NCI-H2029 treated with DMSO at 0.1 percent for 48 hours (cell line): ENCODE measurements at regions not wholly inside any gene's neighbourhood (a gene's known extent, or its start where the extent isn't known, plus 50 kb on each side); places are given as distances from the start of the nearest gene placed in this dataset.
"Not testable (repeated sequence)": the region's sequence is repeated elsewhere in the genome, so short reads cannot be mapped to it uniquely, and the experiment has no call there.

Experiments used
- DNase-seq: peaks from one replicate; lab custom pipeline; 2025; lab: John Stamatoyannopoulos, UW

GRCh38 chr15:47887241-47887800 is 170.0 kb downstream of the SEMA6D start:
- DNase-seq: peak; percentile 64

- DNase-seq: no peak
These were observed 171.2 kb downstream of the SEMA6D start for GRCh38 chr15:47888385-47889100.

- no peak for DNase-seq
These were observed 173.3 kb downstream of the SEMA6D start for GRCh38 chr15:47890397-47891150.

GRCh38 chr15:47897525-47897924 is 180.2 kb downstream of the SEMA6D start:
- DNase-seq: no peak

GRCh38 chr15:47900751-47901150 is 183.4 kb downstream of the SEMA6D start:
- DNase-seq: no peak

- DNase-seq: no peak
These were observed 186.1 kb downstream of the SEMA6D start for GRCh38 chr15:47903368-47903767.

- DNase-seq: no peak
These were observed 191.2 kb downstream of the SEMA6D start for GRCh38 chr15:47908486-47908885.

GRCh38 chr15:47908950-47909670 is 191.8 kb downstream of the SEMA6D start:
- no peak for DNase-seq

GRCh38 chr15:47912910-47913309 is 195.6 kb downstream of the SEMA6D start:
- not testable (repeated sequence) for DNase-seq

- no peak for DNase-seq
These were observed 200.6 kb downstream of the SEMA6D start for GRCh38 chr15:47917881-47918280.

- DNase-seq: no peak
These were observed 201.6 kb downstream of the SEMA6D start for GRCh38 chr15:47918877-47919276.

GRCh38 chr15:47924381-47924780 is 196.4 kb upstream of the SLC24A5 start:
- no peak for DNase-seq

GRCh38 chr15:47929138-47929803 is 191.5 kb upstream of the SLC24A5 start:
- peak; percentile 5 for DNase-seq

GRCh38 chr15:47932261-47932660 is 188.5 kb upstream of the SLC24A5 start:
- DNase-seq: no peak

GRCh38 chr15:47932951-47933641 is 187.7 kb upstream of the SLC24A5 start:
- DNase-seq: no peak

- DNase-seq: no peak
These were observed 186.9 kb upstream of the SLC24A5 start for GRCh38 chr15:47933865-47934264.

GRCh38 chr15:47934342-47934741 is 186.4 kb upstream of the SLC24A5 start:
- no peak for DNase-seq

GRCh38 chr15:47937834-47938233 is 183.0 kb upstream of the SLC24A5 start:
- no peak for DNase-seq

- no peak for DNase-seq
These were observed 176.0 kb upstream of the SLC24A5 start for GRCh38 chr15:47944637-47945288.

- DNase-seq: no peak
These were observed 174.7 kb upstream of the SLC24A5 start for GRCh38 chr15:47945872-47946650.
